ENCODE measurements at regions not wholly inside any gene's neighbourhood (a gene's known extent, or its start where the extent isn't known, plus 50 kb on each side); places are given as distances from the start of the nearest gene placed in this dataset.

- POLR2A ChIA-PET = no interaction called here
- DNase-seq (ENCODE audit: low read depth, low spot score) = no peak
- H3K4me3 ChIP-seq (ENCODE audit: low read depth, low read length) = no peak overlapping the region
- TF ChIP-seq CTCF (IDR thresholded peaks at IDR 0.05; ENCODE audit: insufficient read depth, low read length, missing control alignments) = no peak
- CTCF ChIA-PET = no interaction called here
Measured at GRCh38 chr9:107388890-107389289, 100.7 kb downstream of the KLF4 start.

GRCh38 chr9:107387409-107387808, 102.2 kb downstream of the KLF4 start:
- TF ChIP-seq CTCF (IDR thresholded peaks at IDR 0.05; ENCODE audit: insufficient read depth, low read length, missing control alignments) = no peak
- CTCF ChIA-PET = no interaction called here
- POLR2A ChIA-PET = no interaction called here
- H3K4me3 ChIP-seq (ENCODE audit: low read depth, low read length) = no peak overlapping the region
- DNase-seq (ENCODE audit: low read depth, low spot score) = no peak

- POLR2A ChIA-PET = no interaction called here
- DNase-seq (ENCODE audit: low read depth, low spot score) = no peak
- CTCF ChIA-PET = interaction anchor here (0.8 kb wide), 1 partner anchor 36 kb away, joined by 3 read pairs; no protein-coding TSS in a partner anchor
- no peak for TF ChIP-seq CTCF (IDR thresholded peaks at IDR 0.05; ENCODE audit: insufficient read depth, low read length, missing control alignments)
- H3K4me3 ChIP-seq (ENCODE audit: low read depth, low read length) = no peak overlapping the region
Measured at GRCh38 chr9:107386396-107386795, 103.2 kb downstream of the KLF4 start.

Data from AG04449 (cell line).